ENCODE measurements at regions not wholly inside any gene's neighbourhood (a gene's known extent, or its start where the extent isn't known, plus 50 kb on each side); places are given as distances from the start of the nearest gene placed in this dataset.

DNA sequence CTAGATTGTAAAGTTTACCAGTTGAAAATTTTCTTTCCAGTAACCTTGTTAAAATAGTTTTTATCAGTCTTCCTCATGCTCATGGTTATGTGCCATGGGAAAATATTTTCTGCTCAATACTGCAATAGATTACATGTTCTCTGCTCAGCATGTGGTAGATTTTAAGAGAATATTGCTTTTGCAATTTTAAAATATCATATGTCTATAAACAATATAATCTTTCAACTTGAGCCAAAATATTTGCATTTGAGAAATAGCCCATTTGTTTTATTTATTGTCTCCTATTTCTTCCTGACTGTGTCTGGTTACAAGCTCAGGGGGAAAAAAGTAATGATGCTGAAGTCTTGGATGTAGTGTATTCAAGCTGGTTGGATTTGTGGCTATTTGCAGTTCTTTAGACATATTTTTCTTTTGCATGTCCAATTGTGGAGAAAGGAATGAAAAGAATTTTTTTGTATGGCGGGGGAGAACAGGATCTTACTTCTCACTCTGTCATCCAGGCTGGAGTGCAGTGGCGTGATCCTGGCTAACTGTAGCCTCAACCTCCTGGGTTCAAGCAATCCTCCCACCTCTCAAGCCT lies 342.6 kb upstream of the NAV3 start:
- DNase-seq = no peak

DNA sequence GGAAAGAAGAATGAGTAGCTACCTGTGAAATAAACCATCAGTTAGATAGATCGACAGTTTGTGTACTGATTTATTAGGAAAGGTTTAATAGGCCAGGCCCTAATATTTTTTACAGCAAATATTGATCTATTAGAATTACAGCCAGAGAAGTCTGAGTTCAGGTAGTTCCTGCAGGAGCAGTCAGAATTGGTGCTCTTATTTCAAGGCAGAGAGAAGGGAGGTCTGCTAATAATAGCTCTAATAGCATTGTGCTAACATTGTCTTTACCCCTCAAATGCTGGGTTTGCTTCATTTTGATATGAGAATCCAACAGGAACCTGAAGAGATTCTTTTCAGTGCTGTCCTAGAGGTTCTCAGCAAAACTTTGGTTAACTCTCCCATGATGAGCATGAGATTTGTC lies 343.8 kb upstream of the NAV3 start:
- DNase-seq = no peak

DNA sequence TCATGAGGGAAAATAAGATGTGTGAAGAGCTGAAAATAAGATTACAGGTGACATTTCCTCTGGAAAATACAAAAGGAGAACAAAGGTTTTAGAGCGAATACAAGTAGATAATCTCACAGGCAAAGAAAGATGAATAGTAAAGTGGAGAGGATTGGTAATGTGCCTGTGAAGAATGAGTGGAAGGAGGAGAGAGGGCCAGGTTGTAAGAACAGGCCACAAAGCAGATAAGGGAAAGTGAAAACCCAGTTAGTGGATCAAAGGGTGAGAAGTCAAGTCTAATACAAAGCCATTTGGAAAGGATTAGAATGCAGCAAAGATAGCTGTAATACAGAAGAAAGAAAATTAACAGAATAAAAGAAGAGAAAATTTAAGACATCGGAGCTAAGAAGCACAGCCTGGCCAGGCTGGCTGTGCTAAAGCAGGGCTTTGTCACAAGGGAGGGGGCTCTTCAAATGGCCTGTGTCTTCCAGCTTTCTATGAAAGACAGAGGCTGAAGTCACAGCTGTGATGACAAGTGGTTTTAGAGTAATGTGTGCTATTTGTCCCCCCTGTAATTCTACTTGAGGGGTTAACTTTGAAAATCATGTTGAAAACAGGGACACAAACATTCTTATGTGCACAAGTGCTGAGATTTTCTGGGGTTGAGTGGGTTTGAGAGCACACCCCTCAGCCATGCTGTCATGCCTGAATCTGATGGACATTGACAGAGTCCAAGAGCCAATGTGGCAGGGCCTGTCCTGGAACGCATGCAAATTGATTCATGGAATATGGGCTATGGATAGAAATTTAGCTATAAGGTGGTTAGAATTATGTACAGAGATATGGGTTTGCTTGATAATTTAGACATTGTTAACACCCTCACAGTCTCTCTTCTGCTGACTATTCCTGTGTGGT lies 344.5 kb upstream of the NAV3 start:
- DNase-seq = no peak

GRCh38 chr12:77481687-77482086 lies 349.0 kb upstream of the NAV3 start:
- no peak for DNase-seq

GRCh38 chr12:77477907-77478533 lies 352.7 kb upstream of the NAV3 start:
- DNase-seq = no peak

GRCh38 chr12:77471801-77472200 lies 358.9 kb upstream of the NAV3 start:
- DNase-seq = no peak

- DNase-seq = no peak
These were observed 360.9 kb upstream of the NAV3 start for GRCh38 chr12:77469578-77470333.

- DNase-seq = no peak
These were observed 377.3 kb upstream of the E2F7 start for GRCh38 chr12:77442633-77443032.

- DNase-seq = no peak
These were observed 374.4 kb upstream of the E2F7 start for GRCh38 chr12:77439749-77440148.

- no peak for DNase-seq
These were observed 373.3 kb upstream of the E2F7 start for GRCh38 chr12:77438644-77439043.

GRCh38 chr12:77437206-77437605 lies 371.8 kb upstream of the E2F7 start:
- DNase-seq = no peak

DNA sequence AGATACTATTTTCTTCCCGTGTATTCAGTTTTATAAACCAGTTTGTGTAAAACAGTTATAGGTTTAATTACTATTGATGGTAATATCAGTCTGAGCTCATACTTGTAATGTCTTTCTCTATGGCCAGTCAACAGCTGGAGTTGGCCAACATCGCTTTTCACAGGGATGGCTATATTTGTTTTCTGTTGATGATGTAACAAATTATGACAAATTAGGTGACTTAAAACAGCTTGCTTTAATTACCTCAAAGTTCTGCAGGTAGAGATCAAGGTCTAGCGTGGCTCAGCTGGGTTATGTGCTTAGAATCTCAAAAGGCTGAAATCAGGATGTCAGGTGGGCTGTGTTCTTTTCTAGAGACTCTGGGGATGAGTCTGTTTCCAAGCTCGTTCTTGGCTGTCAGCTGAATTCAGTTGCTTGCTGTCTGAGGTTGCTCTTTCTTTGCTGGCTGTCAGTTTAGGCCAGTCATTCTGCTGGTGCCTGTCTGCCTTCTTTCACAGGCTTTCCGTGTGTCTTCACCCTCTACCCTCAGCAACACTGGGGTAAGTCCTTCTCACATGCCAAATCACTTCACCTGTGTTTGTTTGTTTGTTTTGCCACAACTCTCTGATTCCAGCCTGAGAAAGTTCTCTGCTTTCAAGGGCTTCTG lies 370.2 kb upstream of the E2F7 start:
- no peak for DNase-seq

- no peak for DNase-seq
These were observed 368.4 kb upstream of the E2F7 start for GRCh38 chr12:77433799-77434198.

- no peak for DNase-seq
These were observed 364.1 kb upstream of the E2F7 start for GRCh38 chr12:77429426-77429825.

- no peak for DNase-seq
These were observed 355.8 kb upstream of the E2F7 start for GRCh38 chr12:77421152-77421551.

- no peak for DNase-seq
These were observed 344.2 kb upstream of the E2F7 start for GRCh38 chr12:77409551-77409950.

DNA sequence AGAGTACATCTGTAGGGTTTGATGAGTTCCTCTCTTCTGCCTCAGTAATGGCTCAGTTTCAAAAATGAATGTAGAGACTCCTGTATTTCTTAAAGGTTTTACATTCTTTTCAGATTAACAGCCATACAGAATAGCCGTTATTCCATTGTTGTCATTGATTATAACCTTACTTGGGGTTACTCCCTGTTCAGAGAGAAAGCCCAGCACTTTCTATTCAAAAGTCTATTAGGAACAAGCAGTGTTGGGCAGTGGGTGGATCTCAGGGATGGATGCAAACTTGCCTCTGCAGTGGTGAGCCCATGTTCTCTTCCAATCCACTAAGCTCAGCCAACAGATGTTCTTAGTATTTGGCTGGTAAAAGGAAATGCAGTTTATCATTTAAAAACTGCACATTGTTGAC lies 342.6 kb upstream of the E2F7 start:
- DNase-seq = no peak

DNA sequence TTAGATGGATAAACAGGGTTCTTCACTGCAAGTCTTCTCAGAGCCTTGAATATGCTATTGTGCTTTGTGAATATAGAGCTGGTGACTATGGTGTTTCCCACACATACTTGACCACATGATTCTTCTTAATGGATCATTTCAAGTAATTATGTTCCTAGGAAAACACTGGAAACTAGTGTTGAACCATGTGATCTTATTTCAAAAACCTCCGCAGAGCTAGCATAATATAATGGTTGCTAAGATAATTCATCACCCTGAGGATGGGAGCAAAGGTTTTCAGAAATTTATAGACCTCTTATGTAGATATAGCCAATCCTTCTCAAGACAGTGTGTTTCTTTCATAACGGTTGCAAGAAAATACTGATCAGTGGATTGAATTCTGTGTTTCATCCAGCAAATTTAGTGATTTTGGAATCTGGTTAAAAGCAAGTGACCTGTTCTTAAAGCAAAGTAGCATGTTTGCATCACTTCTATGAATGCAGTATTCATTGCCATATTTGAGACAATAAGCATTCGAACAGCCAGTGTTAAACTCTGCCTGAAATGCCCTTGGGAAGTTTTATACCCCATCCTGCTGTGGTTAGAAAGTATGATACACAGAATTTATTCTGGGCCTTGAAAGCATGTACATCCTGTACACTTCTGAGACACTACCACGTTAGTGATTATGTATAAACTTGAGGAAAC lies 341.0 kb upstream of the E2F7 start:
- no peak for DNase-seq

GRCh38 chr12:77402716-77403115 lies 337.3 kb upstream of the E2F7 start:
- no peak for DNase-seq

GRCh38 chr12:77401770-77402081 lies 336.4 kb upstream of the E2F7 start:
- no peak for DNase-seq

DNA sequence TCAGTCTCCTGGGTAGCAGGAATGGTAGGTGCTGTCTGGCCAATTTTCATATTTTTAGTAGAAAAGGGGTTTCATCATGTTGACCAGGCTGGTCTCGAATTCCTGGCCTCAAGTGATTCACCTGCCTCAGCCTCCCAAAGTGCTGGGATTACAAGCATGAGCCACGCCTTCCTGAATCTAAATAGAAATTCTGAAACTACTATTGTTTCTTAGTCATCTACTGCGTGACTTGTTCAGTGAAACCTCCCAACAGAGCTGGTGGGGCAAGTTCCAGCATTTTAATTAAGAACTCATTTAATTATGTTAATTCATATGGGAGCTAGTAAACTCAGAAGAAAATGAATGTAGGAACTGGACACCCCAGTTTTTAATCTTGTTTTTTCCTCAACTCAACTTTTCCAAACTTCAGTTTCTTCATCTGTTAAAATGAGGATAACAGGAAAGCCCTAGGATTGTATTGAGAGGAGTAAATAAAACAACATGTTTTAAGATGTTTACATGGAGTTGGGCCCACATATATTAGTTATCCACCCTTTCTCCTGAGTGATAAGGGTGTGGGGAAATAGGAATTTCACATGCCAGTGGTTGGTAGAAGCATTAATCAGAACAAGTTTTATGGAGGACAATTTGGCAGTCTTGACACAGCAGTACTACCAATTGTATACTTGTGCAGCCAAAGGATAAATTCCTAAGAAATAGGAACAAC lies 335.8 kb upstream of the E2F7 start:
- DNase-seq = no peak

Data from hippocampal formation (tissue), 2 donors.